HUDEP-2 (cell line): ENCODE measurements at regions not wholly inside any gene's neighbourhood (a gene's known extent, or its start where the extent isn't known, plus 50 kb on each side); places are given as distances from the start of the nearest gene placed in this dataset.

Source experiments
- DNase-seq, 76 experiments: peaks; one replicate each; lab custom pipeline; 2025; ENCODE audit not compliant: unreplicated experiment in 76 of 76; lab: John Stamatoyannopoulos, UW

DNA sequence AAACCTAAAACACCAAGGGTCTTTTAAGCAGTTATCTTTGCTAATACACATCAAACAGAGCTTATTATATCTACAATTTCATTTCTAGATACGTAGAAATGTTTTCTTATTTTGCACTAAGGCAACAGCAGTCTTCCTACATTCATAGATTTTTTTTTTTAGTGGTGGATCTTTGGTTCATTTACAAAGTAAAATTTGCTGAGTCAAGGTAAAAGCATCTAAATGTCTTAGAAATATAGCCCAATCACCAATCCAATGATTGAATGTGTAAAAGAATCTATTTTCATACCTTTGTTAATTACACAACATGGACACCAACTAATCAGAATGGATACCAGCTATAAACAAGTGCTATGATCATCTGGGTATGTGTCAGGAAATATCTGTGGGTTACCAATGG, 272.2 kb upstream of the TMPO start:
- DNase-seq, result no peak

DNA sequence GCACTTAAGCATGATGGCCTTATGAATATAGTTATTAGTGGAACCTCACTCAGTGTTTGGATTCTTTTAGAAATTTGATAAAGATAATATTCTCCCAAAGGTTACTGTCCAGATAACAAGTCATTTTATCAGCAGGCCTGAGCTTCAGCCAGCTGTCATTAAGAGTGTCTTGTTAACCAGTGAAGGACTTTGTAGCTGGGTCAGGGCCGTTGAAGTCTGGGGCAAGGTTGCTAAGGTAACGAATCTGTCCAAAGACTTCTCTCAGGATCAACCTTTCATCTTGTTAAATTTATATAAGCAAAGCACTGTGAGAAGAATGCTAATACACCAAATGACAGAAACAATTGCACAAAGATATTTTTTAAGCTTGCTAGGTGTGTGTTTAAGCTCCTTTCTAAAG, 271.3 kb upstream of the TMPO start:
- no peak for DNase-seq

DNA sequence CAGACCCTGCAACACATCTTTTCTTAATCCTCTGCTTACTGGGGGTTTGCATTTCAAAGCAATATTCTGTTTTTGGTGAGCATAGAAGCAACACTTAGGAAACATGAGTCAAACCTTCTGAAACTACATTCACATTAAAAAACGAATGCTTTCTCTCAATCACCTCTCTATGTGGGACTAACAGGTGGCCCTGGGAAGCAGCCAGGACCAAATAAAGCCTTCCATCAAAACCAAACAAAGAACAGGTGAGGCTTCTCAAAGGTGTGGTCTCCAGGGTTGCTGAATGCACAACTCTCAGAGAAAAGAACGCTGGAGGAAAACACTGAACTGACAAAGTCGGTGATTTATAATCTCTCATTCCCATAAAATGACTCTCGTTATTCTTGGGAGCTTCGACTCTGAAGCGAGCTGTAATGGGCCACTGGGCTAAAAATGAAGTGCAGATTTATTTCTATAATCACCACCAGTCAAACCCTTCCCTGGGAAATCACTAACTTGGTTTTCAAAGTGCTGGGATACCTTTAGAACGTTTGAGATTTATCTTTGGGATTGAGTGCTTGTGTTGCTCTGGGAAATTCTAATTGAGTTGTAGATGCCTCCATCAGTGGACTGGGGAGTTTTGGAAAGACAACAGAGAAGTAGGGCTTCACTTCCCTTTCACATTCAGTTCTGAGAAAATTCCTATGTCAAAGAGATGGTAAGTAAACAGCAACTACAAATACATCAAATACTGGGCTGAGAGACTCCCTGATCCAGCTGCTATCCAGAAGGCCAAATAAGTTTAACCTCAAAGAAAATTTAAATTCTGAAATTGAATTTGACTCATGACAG, 262.0 kb upstream of the TMPO start:
- no peak for DNase-seq

DNA sequence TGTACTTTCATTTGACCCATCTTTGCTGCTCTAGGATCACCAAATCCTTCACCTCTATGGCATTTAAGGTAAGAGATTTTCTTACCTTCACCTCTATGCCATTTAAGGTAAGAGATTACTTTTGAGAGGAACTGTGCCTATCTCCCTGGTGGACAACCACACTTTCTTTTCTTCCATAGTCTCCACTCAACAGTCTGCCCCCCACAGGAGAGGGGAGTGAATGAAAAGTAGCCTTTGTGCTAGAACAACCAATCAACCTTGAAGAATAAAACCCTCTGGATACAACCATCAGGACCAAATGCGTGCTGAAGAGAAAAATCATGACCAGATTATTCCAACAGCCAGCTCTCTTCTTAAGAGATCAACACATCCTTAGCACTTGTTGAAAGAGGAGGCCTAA, 258.6 kb upstream of the TMPO start:
- DNase-seq, result peak in 1 of 76 experiments; percentile 2

DNA sequence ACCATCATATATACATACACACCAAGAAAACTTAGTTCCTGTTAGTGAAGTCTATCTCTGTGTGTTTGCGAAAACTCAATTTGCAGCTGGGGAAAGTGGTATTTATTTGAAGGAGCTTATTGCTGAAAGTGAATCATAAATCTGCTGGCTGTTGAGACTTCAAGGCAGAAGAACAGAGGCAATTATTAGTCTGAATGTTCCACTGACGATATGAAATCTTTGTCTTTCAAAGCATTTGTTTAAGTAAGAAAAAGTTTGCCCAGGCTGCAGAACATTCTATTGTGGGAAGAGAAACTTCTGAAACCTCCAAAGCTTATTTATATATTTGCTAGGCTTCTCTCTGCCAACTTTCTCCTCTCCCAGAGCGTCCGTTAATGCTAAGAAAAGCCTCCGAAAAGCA, 255.7 kb upstream of the TMPO start:
- DNase-seq, result no peak

DNA sequence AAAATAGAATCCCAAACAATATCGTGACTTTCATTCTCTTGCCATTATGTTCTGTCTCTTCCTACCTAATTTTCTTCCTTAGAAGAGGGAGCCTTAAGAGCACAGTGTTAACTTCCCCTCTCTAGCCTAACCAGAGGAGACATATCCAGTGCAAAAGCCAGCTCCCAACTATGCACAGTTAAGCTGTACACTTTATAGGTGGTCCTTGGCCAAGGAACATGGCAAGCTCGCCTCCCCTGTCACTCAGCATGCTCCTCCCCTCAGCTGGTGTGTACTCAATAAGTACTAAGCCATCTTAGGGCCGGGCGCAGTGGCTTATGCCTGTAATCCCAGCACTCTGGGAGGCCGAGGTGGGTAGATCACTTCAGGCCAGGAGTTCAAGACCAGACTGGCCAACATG, 255.1 kb upstream of the TMPO start:
- DNase-seq, result no peak

DNA sequence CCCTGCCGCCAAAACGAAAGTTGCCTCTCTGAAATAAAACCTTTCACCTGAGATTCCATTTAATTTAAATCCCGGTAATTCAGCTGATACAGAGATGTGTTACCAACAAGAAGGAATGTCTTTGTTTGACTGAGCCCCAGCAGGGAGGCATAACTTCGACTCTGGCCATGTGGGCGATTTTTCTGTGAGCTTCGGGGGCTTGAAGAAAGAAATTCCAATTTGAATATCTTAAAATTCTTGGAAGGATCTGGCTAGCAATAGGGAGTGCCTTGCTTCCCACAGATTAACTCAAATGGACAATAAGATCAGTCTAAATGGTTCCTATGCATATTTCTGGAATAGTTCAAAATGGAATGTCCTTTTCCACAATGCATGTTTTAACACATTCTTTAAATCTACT, 252.5 kb upstream of the TMPO start:
- no peak for DNase-seq

DNA sequence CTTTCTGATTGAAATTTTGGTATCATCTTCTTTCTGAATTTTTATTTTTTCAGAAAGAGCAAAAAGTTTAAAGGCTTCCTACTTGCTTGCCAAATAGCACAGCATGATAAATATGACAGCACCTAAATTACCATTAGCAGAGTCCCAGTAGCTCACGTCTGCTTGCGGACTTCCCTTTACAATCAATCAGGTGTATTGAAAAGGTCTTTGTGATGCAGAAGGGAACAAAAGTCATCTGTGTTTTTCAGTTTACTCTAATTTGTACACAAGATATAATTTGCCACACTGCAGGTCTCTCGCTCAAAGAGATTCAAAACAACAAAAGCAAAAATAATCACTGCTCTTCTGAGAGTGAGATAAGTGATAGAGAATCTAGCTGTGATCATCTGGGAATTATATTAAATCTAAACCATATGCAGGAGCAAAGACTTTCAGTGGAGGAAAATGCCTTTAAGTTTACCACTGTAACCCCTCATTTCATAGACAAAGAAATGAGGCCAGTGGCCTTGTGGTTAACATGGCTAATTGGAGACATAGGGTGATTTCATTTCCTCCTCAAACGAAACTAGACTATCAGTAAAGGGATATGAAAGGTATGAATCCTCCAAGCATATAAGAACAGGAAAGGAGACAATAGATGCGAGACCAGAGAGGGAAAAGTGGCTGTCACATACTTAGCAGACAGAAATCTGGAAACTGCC, 240.8 kb upstream of the TMPO start:
- DNase-seq, result no peak

DNA sequence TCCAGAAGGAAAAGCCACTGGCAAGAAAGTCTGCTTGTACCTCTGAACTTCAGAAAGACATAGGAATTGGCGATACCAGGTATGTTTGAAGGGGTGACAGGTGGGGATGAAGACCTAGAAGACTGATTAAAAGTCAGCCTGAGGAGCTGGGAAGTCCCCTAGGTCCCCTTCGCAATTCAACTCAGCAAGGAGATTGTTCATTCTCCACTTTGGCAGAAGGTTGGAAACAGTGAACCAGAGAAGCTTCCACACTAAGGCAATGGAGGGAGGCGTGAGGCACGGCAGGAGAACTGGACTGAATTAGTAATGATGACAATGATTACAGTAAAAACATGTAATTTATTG, 240.3 kb upstream of the TMPO start:
- DNase-seq, result no peak

DNA sequence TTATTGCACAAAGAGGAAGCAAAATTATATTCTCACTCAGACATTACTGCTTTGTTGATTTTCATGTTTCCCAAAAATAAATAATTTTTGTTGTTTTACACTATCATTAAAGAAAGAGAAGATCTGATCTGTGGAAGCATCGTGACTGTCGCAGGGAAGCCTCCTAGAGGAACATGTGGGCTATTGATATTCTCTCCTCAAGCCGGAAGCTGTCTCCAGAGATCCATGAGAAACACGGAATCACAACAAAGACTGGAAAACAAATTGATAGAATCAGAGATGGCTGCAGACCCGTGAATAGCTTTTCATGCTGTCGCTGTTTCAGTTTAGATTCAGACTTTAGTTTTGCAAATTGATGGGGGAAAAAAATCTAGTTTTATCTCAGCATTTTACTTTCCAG, 235.2 kb upstream of the TMPO start:
- no peak for DNase-seq

DNA sequence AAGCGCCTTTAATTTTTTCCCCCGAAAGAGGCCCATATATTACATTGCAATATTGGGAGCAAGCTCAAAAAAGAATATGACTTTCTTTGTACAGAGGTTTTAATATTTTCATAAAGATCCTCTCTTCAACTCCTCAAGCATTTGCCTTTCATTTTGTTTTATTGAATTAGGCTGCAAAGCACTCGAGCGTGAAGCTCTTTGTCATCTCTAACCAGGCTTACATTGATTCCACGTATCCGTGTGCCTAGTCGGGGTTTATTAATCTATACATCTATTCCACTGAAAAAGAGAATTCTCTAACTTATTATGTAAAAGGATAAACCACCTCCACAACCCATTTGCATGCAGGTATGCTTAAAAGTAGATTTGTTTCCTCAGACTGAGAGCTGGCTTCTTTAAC, 234.8 kb upstream of the TMPO start:
- DNase-seq, result no peak

DNA sequence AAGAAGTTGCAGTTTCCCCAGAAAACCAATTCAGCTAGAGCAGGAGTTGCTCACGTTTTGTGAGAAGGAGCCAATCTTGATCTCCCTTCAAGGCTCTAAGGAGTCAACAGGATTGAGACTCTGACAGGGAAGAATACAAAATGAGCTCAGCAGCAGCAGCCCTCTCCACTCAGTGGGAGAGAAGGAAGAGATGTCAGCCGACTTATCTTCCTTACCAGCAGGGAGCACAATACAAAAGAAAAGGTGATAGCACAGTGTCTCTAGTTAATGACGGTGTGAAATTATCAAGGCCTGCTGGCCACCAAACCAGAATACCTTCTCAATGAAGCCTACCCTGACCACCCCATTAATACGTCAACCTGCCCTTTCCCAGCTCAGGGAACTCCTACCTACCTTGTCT, 223.6 kb upstream of the TMPO start:
- no peak for DNase-seq

DNA sequence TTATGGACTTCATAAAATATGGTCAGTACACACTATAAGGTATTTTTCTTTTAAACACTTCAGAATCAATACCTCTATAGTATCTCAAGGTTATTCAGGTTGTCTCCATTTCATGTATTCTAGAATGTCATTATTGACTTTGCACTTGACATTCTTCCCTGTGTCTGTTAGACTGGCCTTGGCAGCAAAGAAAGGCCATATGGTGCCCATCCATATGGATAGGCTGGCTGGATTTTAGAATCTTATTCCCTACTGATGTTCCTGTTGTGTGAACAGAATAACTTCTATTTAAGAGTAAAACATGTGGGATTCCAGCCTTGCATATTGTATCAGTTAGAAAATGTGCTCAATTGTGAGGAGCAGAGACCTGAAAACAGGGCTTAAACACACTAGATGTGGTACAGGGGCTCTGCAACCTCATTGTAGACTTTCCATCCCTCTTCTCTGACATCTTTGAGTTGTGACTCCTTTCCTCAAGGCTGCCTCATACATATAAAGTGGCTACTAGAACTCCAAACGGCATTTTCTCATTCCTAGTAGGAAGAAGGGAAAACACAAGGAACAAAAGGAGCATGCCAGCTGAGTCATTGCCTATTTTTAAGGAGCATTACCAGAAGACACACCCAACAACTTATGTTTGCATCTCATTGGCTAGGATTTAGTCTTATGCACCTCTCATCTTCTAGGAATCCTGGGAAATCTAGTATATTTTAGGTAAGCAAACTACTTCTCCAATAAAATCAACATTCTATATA, 221.2 kb upstream of the TMPO start:
- DNase-seq, result no peak

DNA sequence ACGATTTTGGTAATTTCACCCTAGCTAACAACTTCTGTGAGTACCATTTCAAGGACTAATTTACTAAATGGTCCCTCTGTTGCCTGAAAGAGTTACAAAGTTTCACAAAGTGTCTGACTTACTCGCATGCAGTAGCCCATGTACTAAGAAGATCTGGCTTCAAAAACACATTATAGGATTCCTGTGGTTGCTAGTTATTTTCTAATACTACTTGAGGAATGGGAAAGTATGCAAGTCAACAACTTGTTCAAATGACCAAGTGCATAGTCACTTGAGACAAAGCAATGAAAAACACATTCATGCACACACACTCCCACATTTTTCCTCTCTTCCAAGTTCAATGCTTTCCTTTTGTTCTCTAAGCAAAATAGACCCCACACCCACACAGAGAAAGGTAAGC, 219.7 kb upstream of the TMPO start:
- DNase-seq, result no peak

DNA sequence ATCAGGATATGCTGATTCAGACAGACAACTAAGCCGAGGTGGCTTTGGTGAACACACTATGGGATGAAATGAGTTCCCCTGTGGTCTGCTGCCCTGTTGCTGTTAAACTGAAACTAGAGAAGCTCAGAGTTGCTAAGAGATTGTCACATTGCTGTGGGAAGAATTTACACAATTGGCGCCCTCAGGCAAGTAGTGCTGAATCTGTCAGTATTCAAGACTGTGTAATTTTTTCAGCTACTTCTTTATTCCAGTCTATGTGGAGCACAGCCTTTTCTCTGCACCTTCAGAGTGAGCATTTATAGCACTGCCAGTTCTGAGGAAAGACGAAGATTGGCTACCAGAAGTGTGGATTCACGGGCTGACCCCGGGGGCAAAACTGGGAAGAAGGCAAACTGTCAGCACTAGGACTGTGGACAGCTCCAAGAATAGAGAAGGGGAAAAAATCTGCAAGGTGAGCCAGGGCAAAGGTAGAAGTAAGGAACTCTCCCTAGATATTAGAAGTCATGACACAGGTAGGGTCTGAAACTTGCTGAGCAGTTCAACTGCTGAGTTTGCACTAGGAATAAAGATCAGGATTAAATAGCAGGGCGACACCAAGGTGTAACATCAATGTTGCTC, 218.8 kb upstream of the TMPO start:
- no peak for DNase-seq

DNA sequence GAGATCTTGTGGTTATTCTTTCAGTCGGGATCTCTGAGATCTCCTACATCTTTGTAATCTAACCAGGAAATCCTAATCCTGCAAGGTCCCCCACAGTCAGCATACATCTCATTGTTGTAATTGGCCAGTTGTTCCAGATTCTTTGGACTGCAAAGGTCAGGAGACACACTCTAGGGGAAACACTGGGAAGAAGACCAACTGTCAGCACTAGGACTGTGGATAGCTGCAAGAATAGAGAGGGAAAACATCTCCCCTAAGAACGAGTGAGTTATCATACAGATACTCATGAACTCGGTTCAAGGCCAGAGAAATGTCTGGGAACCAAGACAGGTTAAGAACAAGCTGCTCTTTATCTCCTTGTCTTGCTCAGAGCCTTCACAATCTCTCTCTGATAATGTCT, 217.9 kb upstream of the TMPO start:
- no peak for DNase-seq

DNA sequence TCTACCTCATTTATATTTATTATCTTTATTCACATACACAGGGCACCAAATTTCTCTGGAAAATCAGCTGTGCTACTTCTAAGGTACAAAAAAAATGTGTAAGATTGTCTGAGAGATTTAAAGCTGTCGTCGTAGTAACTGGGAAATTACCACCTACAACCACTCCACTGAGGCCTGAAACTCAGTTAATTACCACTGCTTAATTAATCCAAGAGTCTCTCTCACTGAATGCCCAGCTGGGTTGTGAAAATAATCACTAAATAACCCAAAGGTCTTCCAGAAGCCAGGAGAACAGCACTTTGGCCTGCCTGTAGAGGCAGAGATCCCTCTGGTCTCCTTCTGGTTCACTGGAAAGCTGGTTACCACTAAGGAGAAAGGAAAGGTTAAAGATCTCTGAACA, 207.2 kb upstream of the TMPO start:
- no peak for DNase-seq

DNA sequence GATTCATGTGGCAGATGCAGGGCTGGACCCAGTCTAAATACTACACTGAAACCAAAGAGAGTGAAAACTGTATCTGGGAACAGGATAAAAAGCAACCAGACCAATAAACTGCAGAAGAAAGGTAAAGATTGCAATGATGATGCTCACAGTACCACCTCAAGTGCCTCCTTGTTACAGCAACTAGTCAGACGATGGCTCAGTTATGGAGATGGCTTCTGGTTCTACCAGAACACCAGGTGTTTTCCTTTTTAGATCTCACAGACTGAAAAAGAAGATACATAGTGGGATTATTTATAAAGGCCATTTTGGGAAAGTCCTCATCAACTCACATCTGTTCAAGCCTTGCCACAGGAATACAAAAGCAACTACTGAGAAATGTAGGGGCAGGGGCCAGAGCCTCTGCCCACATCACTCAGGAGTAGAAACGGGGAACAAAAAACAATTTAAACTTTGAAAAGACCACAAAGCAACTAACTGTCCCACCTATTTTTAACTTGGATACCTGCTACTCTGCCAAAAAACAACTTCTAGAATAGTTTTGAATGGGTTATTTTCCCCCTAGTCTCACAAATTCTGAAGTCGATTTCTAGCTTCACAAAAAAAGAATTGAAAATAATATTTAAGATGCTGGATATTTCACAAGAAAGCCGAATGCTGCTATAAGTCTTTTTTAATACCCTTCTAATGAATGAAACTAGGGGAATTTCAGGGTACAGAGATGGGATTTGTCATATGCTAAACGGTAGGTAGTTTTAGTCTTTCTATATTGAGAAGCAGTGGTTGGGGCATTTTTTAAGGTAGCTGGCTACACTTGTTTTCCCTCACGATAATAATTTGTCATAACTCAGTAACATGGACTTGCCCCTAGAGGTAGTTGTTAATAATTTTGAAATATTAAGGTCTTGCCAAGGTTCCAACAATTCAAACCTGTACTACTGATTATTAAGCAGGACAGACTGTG, 197.2 kb upstream of the TMPO start:
- no peak for DNase-seq

DNA sequence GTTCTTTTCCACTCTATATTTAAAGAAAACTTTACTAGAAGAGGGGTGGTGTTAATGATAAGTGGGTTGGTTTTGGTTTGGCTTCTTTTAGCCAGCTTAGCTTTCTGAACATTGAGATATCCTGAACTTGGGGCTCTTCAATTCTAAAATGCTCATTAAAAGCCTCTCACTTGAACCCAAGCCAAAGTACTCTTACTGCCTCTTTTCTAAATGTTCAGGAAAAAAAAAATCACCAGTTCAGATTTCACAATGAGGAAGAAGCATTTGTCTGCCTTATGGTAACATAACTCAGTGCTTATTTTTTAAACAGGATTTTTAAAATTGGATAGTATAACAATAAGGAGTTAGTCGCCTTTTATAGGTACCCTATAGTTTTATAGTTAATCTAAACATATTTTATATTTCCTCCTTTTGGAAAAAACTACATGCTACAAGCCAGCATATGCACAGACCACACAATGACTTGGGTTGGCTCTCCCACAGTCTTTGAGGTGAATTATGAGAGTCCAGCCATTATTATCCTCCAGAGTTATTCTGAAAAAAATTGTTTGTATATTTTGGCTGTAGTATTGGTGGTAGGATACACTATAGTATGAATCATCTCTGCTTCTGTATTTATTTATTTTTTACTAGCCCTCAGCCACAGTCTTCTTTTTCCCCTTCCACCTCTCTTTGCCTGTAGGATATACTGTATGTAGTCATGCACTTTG, 195.5 kb upstream of the TMPO start:
- no peak for DNase-seq

DNA sequence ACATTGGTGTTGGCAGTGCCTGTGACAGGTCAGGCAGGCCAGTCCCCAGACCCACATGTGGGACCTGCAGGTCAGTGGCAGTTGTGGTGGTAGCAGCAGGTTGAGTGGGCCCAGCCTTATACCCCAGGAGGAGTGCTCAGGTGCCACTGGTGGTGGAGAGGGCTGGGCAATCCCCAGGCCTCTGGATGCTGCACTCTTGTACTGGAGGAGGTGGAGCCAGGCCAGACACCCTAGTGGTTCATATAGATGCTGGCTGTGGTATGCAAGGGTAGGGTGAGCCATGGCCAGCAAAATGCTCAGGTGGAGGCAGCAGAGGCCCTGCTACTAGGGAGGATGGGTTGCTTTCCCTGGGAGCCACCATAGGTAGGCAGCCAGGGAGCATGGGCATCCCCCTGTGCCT, 190.4 kb upstream of the TMPO start:
- DNase-seq, result no peak
